DND-41 (cell line): ENCODE measurements at regions not wholly inside any gene's neighbourhood (a gene's known extent, or its start where the extent isn't known, plus 50 kb on each side); places are given as distances from the start of the nearest gene placed in this dataset.

ENCODE experiments used
- ATAC-seq: fragments of 200-7000 bp; cut with Tn5 transposase; 3 replicates; pipeline ENCODE4 v1.9.1; 2021; ENCODE audit warnings: low read depth; ENCODE audit not compliant: insufficient read depth
- DNase-seq: peaks from one replicate; pipeline ENCODE4 v3.0.0-alpha.2; 2020
- H2AFZ ChIP-seq: 2 replicates; pipeline ENCODE4 v1.6.0; 2012; ENCODE audit warnings: low read depth, low read length
- H3K27ac ChIP-seq: 2 replicates; pipeline ENCODE4 v1.5.1; 2012; ENCODE audit warnings: low read length, inconsistent platforms
- H3K27me3 ChIP-seq: fragments of 200-600 bp; sonication (generic); 2 replicates; pipeline ENCODE4 v1.6.0; 2012; ENCODE audit warnings: low read length, mild to moderate bottlenecking, inconsistent platforms; ENCODE audit not compliant: insufficient read depth, poor library complexity
- H3K36me3 ChIP-seq: 2 replicates; pipeline ENCODE4 v1.5.1; 2012; ENCODE audit warnings: low read length, inconsistent platforms; ENCODE audit not compliant: insufficient read depth
- H3K4me1 ChIP-seq: 2 replicates; pipeline ENCODE4 v1.5.1; 2012; ENCODE audit warnings: mild to moderate bottlenecking, low read length; ENCODE audit not compliant: insufficient read depth
- H3K4me2 ChIP-seq: 2 replicates; pipeline ENCODE4 v1.6.0; 2012; ENCODE audit warnings: mild to moderate bottlenecking, moderate library complexity, low read length, inconsistent platforms; ENCODE audit not compliant: insufficient read depth
- H3K4me3 ChIP-seq, 2 experiments: fragments of 200-600 bp in 1 of 2; shearing (Covaris generic) in 1 of 2; 2 replicates each; pipeline ENCODE4 v1.5.1; 2012 to 2016; ENCODE audit warnings: inconsistent platforms in 2 of 2, low read length in 2 of 2, mild to moderate bottlenecking in 2 of 2, low read depth in 1 of 2, moderate library complexity in 1 of 2
- H3K79me2 ChIP-seq: 2 replicates; pipeline ENCODE4 v1.6.0; 2012; ENCODE audit warnings: low read length, inconsistent platforms; ENCODE audit not compliant: insufficient read depth
- H3K9ac ChIP-seq: 2 replicates; pipeline ENCODE4 v1.6.0; 2012; ENCODE audit warnings: low read depth, mild to moderate bottlenecking, inconsistent platforms, low read length, moderate library complexity
- H3K9me3 ChIP-seq: 2 replicates; pipeline ENCODE4 v1.5.1; 2012; ENCODE audit warnings: low read length, moderate library complexity, mild to moderate bottlenecking, inconsistent platforms; ENCODE audit not compliant: insufficient read depth, severe bottlenecking
- H4K20me1 ChIP-seq: 2 replicates; pipeline ENCODE4 v1.6.0; 2012; ENCODE audit warnings: low read length; ENCODE audit not compliant: insufficient read depth
- EZH2 ChIP-seq: IDR thresholded peaks from 3 replicates; pipeline ENCODE4 v1.6.1; 2012; ENCODE audit warnings: borderline replicate concordance, low read depth, mild to moderate bottlenecking, moderate library complexity, low read length, inconsistent platforms; ENCODE audit not compliant: severe bottlenecking
- TF ChIP-seq, protein P1 (sequence below): IDR thresholded peaks from 2 replicates; pipeline ENCODE4 v1.5.1; 2012; ENCODE audit warnings: borderline replicate concordance, low read length, moderate library complexity, mild to moderate bottlenecking; ENCODE audit not compliant: poor library complexity, severe bottlenecking; ENCODE audit errors: extremely low read depth

DNA sequence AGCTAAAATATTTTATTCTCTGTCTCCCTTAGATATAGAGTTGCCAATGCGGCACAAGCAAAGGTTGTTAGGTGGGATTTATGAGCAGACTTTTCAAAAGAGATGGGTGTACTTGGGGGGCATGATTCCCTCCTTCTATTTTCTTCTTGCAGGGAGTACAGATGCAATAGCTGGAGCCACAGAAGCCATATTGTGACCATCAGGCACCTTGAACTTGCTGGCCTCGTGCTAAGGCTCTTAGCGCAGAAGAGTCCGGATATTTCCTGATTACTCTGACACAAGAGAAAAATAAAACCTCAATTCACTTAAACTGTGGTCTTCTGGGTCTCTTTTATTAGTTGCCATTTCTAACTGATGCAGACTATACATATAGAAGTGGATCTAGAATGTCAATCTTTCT is 547.4 kb downstream of the MIAT start:
- Histone ChIP-seq H3K4me1 (no peaks in the 10 kb centered on the region), H3K27ac (no peak overlapping the region), H3K9me3 (no peaks in the 10 kb centered on the region), H3K9ac (no peak overlapping the region), H2AFZ (no peak overlapping the region), H3K36me3 (no peaks in the 10 kb centered on the region), H3K4me3 (no peak overlapping the region), H3K4me2 (no peak overlapping the region), H4K20me1 (no peaks in the 10 kb centered on the region), H3K27me3 (no peaks in the 10 kb centered on the region), H3K79me2 (no peaks in the 10 kb centered on the region)
- DNase-seq (no peak), ATAC-seq (no peak)
- no peak for TF ChIP-seq EZH2
- TF ChIP-seq, protein P1, sequence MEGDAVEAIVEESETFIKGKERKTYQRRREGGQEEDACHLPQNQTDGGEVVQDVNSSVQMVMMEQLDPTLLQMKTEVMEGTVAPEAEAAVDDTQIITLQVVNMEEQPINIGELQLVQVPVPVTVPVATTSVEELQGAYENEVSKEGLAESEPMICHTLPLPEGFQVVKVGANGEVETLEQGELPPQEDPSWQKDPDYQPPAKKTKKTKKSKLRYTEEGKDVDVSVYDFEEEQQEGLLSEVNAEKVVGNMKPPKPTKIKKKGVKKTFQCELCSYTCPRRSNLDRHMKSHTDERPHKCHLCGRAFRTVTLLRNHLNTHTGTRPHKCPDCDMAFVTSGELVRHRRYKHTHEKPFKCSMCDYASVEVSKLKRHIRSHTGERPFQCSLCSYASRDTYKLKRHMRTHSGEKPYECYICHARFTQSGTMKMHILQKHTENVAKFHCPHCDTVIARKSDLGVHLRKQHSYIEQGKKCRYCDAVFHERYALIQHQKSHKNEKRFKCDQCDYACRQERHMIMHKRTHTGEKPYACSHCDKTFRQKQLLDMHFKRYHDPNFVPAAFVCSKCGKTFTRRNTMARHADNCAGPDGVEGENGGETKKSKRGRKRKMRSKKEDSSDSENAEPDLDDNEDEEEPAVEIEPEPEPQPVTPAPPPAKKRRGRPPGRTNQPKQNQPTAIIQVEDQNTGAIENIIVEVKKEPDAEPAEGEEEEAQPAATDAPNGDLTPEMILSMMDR: no peak

DNA sequence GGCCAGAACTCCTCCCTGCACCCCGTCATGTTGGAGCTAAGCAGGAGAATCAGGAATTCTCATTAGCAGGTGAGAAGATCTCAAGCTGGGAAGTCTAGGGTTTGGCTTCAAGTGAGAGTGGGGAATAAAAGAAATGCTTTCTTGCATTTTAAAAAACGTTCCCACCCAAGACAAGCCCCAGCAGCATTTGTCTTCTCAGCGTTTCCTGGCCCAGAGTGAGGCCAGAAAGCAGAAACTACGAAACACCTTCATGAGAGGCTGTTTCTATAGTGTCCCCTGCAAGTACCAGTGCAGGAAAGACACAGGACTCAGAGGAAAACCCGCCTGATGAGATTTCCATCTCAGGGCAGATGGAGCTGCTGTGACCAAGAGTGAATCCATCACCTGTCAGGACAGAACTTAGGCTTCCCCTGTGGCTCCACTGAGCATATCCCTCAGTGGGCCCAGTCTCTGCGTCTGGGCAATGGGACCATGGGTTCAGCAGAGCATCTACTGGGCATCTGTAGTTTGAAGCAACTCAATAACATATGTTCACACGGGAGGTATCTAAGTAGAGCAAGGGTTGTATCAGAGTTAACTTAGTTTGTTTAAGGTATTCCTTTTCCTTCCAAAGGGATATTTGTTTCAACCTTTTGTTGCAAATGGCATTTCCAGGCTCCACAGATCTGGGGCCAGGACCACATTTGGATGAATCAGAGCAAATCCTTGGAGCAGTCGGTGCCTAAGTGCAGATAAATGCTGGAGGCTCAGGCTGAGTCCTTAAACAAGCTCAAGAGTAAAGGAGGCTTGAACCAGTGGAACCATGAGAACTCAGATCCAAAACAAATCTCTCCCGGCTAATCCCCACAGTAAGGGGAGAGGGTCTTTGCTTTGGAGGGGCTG is 548.3 kb downstream of the MIAT start:
- no peaks in the 10 kb centered on the region for H3K27me3 ChIP-seq
- no peak overlapping the region for H3K27ac ChIP-seq
- DNase-seq (no peak), ATAC-seq (no peak)
- no peaks in the 10 kb centered on the region; the same call in 1 of the 2 replicates for H4K20me1 ChIP-seq
- H3K4me3 ChIP-seq: no peak overlapping the region
- no peak for TF ChIP-seq EZH2
- TF ChIP-seq, protein P1: no peak
- H3K9ac ChIP-seq: no peak overlapping the region
- H3K79me2 ChIP-seq: no peaks in the 10 kb centered on the region
- no peaks in the 10 kb centered on the region for H3K36me3 ChIP-seq
- no peak overlapping the region for H3K4me2 ChIP-seq
- H3K4me1 ChIP-seq: no peaks in the 10 kb centered on the region
- no peak overlapping the region for H2AFZ ChIP-seq
- no peaks in the 10 kb centered on the region for H3K9me3 ChIP-seq

DNA sequence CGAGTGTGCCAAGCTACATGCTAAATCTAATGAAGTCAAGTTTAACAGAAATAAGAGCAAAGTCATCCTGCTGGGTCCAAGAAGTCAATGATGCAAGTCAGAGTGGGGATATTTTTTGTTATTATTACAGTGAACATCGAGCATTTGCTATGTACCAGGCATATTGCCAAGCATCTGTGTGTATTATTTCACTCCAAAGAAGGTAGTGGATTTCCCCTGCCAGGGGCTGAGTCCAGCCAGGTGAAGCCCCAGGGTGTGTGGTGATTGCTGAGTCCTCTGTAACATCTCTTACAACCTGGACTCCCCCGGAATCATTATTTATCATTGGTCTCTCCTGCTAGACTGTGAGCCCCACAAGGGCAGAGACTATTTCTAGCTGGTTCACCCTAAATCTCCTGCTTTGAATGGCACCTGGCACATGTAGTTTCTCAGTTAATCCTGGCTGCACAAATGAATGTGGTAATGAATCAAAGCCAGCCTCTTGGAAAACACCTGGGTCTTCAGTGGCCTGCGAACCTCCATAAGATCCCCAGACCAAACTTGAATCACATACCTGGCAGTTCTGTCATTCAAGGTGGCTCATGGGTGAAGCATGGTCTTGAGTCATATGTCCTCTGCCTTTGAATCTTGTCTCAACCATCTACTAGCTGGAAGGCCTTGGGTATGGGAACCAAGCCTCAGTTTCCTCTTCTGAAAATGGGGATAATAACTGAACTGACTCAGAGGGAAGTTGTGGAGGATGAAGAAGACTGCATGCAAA is 549.2 kb downstream of the MIAT start:
- H3K79me2 ChIP-seq: no peaks in the 10 kb centered on the region

More for the DNA sequence above, 549.2 kb downstream of the MIAT start:
- Histone ChIP-seq H3K9me3 (no peaks in the 10 kb centered on the region), H2AFZ (no peak overlapping the region), H3K4me1 (no peaks in the 10 kb centered on the region), H3K4me2 (no peak overlapping the region), H3K27me3 (no peaks in the 10 kb centered on the region), H3K36me3 (no peaks in the 10 kb centered on the region), H3K9ac (no peak overlapping the region), H3K27ac (no peak overlapping the region), H4K20me1 (no peaks in the 10 kb centered on the region; the same call in 1 of the 2 replicates), H3K4me3 (no peak overlapping the region)
- TF ChIP-seq, protein P1: no peak
- no peak for TF ChIP-seq EZH2
- no peak for ATAC-seq
- DNase-seq: no peak
